ENCODE measurements at regions not wholly inside any gene's neighbourhood (a gene's known extent, or its start where the extent isn't known, plus 50 kb on each side); places are given as distances from the start of the nearest gene placed in this dataset.

DNA sequence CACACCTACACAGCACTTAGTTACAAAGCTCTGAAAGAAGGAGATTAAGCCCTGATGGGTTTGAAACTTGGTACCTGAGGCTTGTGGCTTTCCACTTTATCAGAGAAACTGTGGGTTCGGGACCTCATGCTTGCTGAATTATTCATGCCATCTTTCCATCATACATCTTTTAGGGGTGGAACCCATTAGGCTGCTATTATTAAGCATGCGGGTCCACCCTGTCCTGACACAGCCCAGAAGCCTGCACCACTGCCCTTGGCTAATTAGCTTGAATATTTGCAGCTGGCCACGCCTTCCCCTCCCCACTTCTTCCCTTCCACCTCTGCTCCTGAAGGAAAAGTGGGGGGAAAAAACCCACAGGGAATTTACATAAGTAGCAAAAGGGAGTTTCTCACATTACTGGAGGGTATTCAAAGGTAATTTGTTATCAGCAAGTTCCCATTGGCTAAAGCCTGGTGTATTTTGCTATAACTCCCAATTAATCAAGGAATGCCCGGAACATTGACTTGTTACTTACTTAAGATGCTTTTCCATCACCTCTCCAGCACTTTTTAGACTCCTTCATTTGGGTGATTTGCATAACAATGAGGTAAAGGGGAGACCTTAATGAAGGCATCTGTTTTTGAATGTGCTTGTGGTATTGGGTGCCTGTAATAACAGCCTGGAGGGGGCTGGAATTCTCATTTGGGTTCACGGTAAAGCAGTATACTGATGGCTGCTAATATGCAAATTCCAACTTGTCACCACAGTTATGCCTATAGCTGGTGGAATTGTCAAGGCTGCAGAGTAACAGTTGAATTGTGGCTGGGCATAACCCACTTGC lies 231.7 kb upstream of the GATB start:
- TF ChIP-seq, protein P1, sequence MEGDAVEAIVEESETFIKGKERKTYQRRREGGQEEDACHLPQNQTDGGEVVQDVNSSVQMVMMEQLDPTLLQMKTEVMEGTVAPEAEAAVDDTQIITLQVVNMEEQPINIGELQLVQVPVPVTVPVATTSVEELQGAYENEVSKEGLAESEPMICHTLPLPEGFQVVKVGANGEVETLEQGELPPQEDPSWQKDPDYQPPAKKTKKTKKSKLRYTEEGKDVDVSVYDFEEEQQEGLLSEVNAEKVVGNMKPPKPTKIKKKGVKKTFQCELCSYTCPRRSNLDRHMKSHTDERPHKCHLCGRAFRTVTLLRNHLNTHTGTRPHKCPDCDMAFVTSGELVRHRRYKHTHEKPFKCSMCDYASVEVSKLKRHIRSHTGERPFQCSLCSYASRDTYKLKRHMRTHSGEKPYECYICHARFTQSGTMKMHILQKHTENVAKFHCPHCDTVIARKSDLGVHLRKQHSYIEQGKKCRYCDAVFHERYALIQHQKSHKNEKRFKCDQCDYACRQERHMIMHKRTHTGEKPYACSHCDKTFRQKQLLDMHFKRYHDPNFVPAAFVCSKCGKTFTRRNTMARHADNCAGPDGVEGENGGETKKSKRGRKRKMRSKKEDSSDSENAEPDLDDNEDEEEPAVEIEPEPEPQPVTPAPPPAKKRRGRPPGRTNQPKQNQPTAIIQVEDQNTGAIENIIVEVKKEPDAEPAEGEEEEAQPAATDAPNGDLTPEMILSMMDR (conservative IDR thresholded peaks at IDR 0.05; ENCODE audit: low read depth, low read length), result no peak
- TF ChIP-seq EZH2 (IDR thresholded peaks at IDR 0.05; ENCODE audit: low read length, unreplicated experiment), result no peak

Data from PC-3 (cell line).